ENCODE measurements at regions not wholly inside any gene's neighbourhood (a gene's known extent, or its start where the extent isn't known, plus 50 kb on each side); places are given as distances from the start of the nearest gene placed in this dataset.

DNA sequence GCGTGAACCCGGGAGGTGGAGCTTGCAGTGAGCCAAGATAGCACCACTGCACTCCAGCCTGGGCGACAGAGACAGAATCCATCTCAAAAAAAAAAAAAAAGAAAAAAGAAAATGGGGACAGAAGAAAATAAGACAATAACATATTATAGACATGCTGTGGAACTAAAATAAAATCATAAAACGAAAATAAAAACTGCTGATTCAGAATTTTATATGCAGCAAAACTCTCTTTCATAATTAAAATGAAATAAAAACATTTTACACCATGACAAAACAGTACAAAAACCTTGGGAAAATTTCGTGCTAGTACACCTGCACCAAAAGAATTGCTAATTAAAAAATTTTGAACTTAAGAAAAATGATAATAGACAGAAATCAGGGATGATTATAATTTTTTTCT lies 2245.1 kb downstream of the PCDH9 start:
- no peak for DNase-seq (ENCODE audit: extremely low read depth, low read depth)
- TF ChIP-seq, protein P1, sequence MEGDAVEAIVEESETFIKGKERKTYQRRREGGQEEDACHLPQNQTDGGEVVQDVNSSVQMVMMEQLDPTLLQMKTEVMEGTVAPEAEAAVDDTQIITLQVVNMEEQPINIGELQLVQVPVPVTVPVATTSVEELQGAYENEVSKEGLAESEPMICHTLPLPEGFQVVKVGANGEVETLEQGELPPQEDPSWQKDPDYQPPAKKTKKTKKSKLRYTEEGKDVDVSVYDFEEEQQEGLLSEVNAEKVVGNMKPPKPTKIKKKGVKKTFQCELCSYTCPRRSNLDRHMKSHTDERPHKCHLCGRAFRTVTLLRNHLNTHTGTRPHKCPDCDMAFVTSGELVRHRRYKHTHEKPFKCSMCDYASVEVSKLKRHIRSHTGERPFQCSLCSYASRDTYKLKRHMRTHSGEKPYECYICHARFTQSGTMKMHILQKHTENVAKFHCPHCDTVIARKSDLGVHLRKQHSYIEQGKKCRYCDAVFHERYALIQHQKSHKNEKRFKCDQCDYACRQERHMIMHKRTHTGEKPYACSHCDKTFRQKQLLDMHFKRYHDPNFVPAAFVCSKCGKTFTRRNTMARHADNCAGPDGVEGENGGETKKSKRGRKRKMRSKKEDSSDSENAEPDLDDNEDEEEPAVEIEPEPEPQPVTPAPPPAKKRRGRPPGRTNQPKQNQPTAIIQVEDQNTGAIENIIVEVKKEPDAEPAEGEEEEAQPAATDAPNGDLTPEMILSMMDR (IDR thresholded peaks at IDR 0.05; ENCODE audit: low read depth, low read length): no peak

DNA sequence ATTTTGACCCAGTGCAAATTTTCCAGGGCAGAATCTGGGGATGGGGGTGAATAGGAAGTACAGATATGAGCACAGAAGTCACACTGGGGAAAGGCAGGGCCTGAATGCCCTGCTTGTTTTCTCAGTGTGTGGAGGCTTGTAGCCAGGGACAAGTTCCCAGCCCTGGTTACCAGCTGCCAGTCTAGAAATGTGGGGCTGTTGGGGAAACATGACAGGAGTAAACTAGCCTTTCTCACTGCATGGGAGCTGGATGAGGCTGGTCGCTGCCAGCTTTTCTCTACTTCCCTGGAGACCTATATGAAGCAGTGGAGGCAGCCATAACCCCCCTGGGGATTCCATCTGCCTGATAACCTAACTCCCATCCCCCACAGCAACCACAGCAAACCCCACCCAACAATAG lies 2267.7 kb downstream of the PCDH9 start:
- TF ChIP-seq, protein P1 (IDR thresholded peaks at IDR 0.05; ENCODE audit: low read depth, low read length): no peak
- DNase-seq (ENCODE audit: extremely low read depth, low read depth): no peak

DNA sequence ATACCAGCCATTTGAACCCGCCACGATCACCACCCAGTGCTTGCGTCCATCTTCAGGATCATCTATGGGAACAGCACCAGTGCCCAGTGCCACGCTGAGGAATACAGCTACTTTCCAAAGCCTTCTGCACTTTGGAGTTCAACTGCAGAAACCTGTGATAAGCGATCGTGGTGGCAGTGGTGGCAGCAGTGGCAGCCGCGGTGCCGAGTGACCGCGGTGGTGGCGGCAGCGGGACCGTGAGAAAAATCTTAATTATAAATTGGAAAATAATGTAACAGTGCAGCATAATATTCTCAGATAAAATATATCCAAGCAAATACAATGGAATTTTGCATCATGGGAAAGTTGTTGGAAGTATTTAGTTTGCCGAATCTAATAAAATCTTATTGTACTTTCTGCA lies 2270.9 kb downstream of the PCDH9 start:
- no peak for DNase-seq (ENCODE audit: extremely low read depth, low read depth)
- TF ChIP-seq, protein P1 (IDR thresholded peaks at IDR 0.05; ENCODE audit: low read depth, low read length): no peak

DNA sequence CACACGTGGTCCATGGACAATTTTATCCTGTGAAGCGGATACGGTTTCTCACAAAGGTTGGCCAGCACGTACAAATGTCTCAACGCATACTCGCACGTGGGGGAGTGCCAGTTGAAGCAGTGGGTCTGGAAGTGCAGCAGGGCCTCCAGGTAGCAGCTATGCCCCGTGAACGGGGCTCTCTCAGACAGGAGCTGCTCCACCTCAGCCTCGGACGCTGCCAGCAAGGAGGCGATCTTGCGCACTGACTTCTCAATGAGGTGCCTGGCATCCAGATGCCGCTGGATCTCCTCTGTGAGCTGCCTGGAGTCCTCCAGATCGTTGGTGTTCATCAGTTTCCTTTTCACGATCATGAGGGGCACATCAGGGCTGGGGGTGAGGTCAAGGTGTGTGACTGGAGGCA lies 2272.0 kb downstream of the PCDH9 start:
- DNase-seq (ENCODE audit: extremely low read depth, low read depth): no peak
- TF ChIP-seq, protein P1 (IDR thresholded peaks at IDR 0.05; ENCODE audit: low read depth, low read length): no peak

DNA sequence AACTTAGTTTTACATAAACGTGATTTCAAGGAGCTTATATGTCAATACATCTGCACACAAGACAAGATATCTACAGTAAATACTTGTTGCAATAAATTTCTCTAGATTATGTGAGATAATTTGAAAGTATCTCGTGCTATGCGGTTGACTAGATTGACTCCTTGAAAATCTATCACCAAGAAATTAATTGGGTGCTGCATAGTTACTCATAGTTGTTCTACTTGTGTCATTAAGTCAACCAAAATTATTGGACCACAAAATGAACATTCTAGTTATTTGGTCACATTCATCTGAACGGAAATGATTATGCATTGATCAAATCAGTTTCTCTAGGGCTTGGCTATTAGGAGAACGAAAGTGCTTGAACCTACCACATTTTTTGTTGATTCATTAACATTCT lies 2291.5 kb downstream of the PCDH9 start:
- TF ChIP-seq, protein P1 (IDR thresholded peaks at IDR 0.05; ENCODE audit: low read depth, low read length): no peak

DNA sequence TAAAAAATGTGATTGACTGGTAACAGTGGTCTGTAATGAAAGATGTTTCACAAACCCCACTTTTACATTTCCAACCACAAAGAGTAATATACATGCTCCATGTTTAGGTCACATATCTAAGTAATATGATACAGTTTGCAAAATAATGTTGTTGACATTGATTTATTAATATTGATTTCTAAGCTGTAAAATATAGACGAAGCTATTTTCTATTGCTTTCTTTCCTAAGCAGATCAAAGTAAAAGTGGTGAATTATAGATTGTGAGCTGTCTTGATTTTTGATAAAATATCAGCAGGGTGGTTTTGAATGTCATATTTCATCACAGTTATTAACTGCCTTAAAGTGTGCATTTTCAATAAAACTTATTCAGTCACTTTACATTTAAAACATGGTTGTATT lies 2292.8 kb downstream of the PCDH9 start:
- no peak for DNase-seq (ENCODE audit: extremely low read depth, low read depth)
- TF ChIP-seq, protein P1 (IDR thresholded peaks at IDR 0.05; ENCODE audit: low read depth, low read length): no peak

More for the DNA sequence above, 2291.5 kb downstream of the PCDH9 start:
- DNase-seq (ENCODE audit: extremely low read depth, low read depth): no peak

DNA sequence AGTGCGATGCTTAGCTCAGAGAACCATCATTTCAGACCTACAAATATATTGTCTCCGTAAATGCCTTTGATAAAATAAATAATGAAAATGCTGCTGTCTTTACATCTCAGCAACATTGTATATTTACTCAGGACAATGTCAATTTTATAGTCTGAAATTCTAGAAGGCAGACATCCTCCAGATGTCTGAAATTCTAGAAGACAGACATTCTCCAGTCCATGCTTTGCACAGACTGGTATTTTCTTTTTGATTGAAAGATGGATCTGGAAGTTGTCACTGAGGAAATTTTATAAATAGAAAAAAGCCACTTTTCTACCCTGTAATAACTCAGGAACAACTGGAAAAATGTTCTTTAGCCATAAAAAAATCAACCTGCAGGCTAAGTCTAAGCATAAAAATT lies 2293.3 kb downstream of the PCDH9 start:
- TF ChIP-seq, protein P1 (IDR thresholded peaks at IDR 0.05; ENCODE audit: low read depth, low read length): no peak
- no peak for DNase-seq (ENCODE audit: extremely low read depth, low read depth)

Measured in AG09319 (cell line).